Choroid plexus epithelial cell (primary cell): ENCODE measurements at regions not wholly inside any gene's neighbourhood (a gene's known extent, or its start where the extent isn't known, plus 50 kb on each side); places are given as distances from the start of the nearest gene placed in this dataset.

Experiments
- DNase-seq: peaks from one replicate; pipeline ENCODE4 v3.0.0-alpha.2; 2010; ENCODE audit warnings: low read depth
- H3K4me3 ChIP-seq: 2 replicates; pipeline ENCODE4 v1.5.1; 2011; ENCODE audit warnings: low read depth, mild to moderate bottlenecking, control low read depth, low read length, moderate library complexity
- CTCF ChIP-seq: conservative IDR thresholded peaks from 2 replicates; pipeline ENCODE4 v1.5.1; 2011; ENCODE audit warnings: low read depth, mild to moderate bottlenecking, control low read depth, inconsistent platforms, low read length, moderate library complexity

DNA sequence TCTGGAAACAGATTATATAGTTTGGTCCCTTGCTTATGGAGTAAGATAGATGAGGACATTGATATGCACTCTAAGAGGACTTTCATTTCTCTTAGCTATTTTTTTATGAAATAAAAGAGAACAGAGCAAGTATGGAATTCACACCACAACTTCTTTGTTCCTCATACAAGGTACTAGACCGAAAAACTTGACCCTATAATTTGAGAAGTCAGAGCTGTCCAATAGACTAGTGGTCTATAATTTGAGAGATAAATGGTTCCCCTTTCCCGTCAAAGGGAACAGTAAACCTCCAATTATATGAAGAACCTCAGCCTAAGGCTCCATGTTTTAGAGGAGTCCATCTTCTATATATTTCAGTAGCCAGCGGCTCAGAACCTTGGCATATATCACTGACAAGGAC is 58.5 kb upstream of the HIF1A start:
- H3K4me3 ChIP-seq = no peak overlapping the region
- DNase-seq = no peak
- TF ChIP-seq CTCF = no peak

GRCh38 chr14:61638595-61639387 is 56.5 kb upstream of the HIF1A start:
- TF ChIP-seq CTCF = no peak
- DNase-seq = peak; percentile 73

GRCh38 chr14:61640158-61641136 is 54.9 kb upstream of the HIF1A start:
- no peak overlapping the region for H3K4me3 ChIP-seq
- no peak for TF ChIP-seq CTCF

More at GRCh38 chr14:61638595-61639387, 56.5 kb upstream of the HIF1A start:
- no peak overlapping the region for H3K4me3 ChIP-seq

GRCh38 chr14:61641914-61642613 is 53.2 kb upstream of the HIF1A start:
- TF ChIP-seq CTCF = no peak
- peak; percentile 61 for DNase-seq
- H3K4me3 ChIP-seq = no peak overlapping the region

More at GRCh38 chr14:61640158-61641136, 54.9 kb upstream of the HIF1A start:
- DNase-seq = no peak

DNA sequence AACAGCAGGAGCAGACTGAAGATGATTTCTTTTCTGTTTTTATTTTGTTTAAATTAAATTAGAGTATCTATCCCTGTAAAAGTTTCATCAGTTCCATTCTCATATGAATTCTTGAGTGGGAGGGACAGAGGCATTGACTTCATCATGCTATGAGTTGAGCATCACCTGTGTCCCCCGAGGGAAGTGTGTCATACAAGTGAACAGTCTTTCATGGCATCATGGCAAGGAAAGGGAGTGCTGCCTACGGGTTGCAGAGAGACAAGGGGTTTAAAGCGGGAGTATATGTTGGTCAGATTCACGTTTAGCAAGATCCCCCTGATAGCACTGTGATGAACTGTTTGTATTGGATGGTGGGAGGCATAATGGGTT is 52.7 kb upstream of the HIF1A start:
- DNase-seq = no peak
- H3K4me3 ChIP-seq = no peak overlapping the region
- TF ChIP-seq CTCF = no peak

DNA sequence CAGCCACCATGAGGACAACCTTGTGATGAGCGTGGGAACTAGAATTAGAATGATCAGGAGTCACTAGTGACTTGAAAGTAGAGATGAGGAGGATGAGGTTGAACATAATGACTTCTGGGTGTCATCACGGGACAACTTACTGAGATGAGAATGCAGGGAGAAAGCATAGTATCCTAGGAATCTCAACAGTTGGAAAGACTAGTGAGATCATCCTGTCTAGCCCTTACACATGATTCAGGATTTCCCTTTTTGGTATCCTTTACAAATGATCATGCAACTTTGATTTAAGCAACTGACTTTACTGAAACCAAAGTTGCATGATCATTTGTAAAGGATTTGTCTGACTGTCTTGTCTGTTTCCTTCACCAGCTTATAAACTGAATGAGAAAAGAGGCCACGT is 51.8 kb upstream of the HIF1A start:
- no peak overlapping the region for H3K4me3 ChIP-seq
- no peak for TF ChIP-seq CTCF
- peak; percentile 27 for DNase-seq
